CD4-positive, alpha-beta T cell (primary cell): ENCODE measurements at regions not wholly inside any gene's neighbourhood (a gene's known extent, or its start where the extent isn't known, plus 50 kb on each side); places are given as distances from the start of the nearest gene placed in this dataset.

Experiments
- ATAC-seq: fragments of 200-7000 bp; cut with Tn5 transposase; one replicate; pipeline ENCODE4 v1.10.0; 2022; ENCODE audit warnings: mild to moderate bottlenecking; ENCODE audit not compliant: poor library complexity
- CTCF ChIA-PET: fragments of 350-600 bp; sonication (Branson Sonifier 250); formaldehyde crosslinking; loops from one replicate; lab custom pipeline; 2021; ENCODE audit warnings: antibody characterized with exemption, inconsistent platforms; lab: Charles Lee
- POLR2A ChIA-PET: fragments of 350-600 bp; sonication (Branson Sonifier 250); formaldehyde crosslinking; loops from one replicate; lab custom pipeline; 2021; ENCODE audit warnings: antibody characterized with exemption, inconsistent platforms; lab: Charles Lee
- DNase-seq, 14 experiments: peaks; one replicate each; pipeline ENCODE4 v3.0.0-alpha.2; 2013 to 2020; ENCODE audit warnings: mixed read lengths in 2 of 14
- H3K27ac ChIP-seq, 2 donors: one replicate each; pipeline versions ENCODE4 v1.5.1 to v1.7.0; 2013; ENCODE audit warnings: low read length in 2 of 2, low read depth in 1 of 2, mild to moderate bottlenecking in 1 of 2
- H3K27me3 ChIP-seq, 2 experiments: 1 replicate in 1 of 2; 2 replicates in 1 of 2; pipeline versions ENCODE4 v1.6.1 to v1.7.0; 2013; ENCODE audit warnings: low read length in 2 of 2, control low read depth in 1 of 2, mild to moderate bottlenecking in 1 of 2, moderate library complexity in 1 of 2; ENCODE audit not compliant: insufficient read depth in 2 of 2, control insufficient read depth in 1 of 2
- H3K36me3 ChIP-seq: one replicate; pipeline ENCODE4 v1.6.1; 2013; ENCODE audit warnings: low read length, control low read depth; ENCODE audit not compliant: insufficient read depth
- H3K4me1 ChIP-seq: one replicate; pipeline ENCODE4 v1.6.1; 2013; ENCODE audit warnings: low read length, control low read depth; ENCODE audit not compliant: insufficient read depth
- H3K4me3 ChIP-seq: one replicate; pipeline ENCODE4 v1.5.1; 2013; ENCODE audit warnings: mild to moderate bottlenecking, low read length, moderate library complexity
- H3K9me3 ChIP-seq, 2 experiments: 1 replicate in 1 of 2; 2 replicates in 1 of 2; pipeline versions ENCODE4 v1.6.1 to v1.7.0; 2013; ENCODE audit warnings: low read length in 2 of 2, mild to moderate bottlenecking in 2 of 2, control low read depth in 1 of 2, moderate library complexity in 1 of 2; ENCODE audit not compliant: control insufficient read depth in 1 of 2, insufficient read depth in 1 of 2
- H3K27ac Mint-ChIP-seq: one replicate; pipeline ENCODE4 v1.8.0; 2020; ENCODE audit warnings: mixed read lengths
- H3K27me3 Mint-ChIP-seq: one replicate; pipeline ENCODE4 v1.8.0; 2021; ENCODE audit warnings: mixed read lengths
- H3K36me3 Mint-ChIP-seq: one replicate; pipeline ENCODE4 v1.8.0; 2021; ENCODE audit warnings: low read depth, mixed read lengths
- H3K4me1 Mint-ChIP-seq: one replicate; pipeline ENCODE4 v1.8.0; 2021; ENCODE audit warnings: low read depth, mixed read lengths
- H3K4me3 Mint-ChIP-seq: one replicate; pipeline ENCODE4 v1.8.0; 2020; ENCODE audit warnings: mild to moderate bottlenecking, mixed read lengths
- H3K9me3 Mint-ChIP-seq: one replicate; pipeline ENCODE4 v1.8.0; 2020; ENCODE audit warnings: mixed read lengths
- CTCF ChIP-seq: fragments of 200-600 bp; IDR thresholded peaks from one replicate; pipeline ENCODE4 v1.8.0; 2022; ENCODE audit warnings: antibody characterized with exemption, mild to moderate bottlenecking
- intact Hi-C, 2 experiments: fragments of 100-400 bp; cut with DNase I in 1 of 2; cut with micrococcal nuclease in 1 of 2; formaldehyde crosslinking; loops; one replicate each; pipeline versions ENCODE4 v1.15.1 to v1.9.0; 2023 to 2025; cut with DNase I, micrococcal nuclease

GRCh38 chr18:27473318-27473717 is 288.2 kb upstream of the CHST9 start:
- no peaks in the 10 kb centered on the region for H3K36me3 Mint-ChIP-seq
- H3K27ac ChIP-seq = no peak overlapping the region
- no peak overlapping the region for H3K4me3 Mint-ChIP-seq
- H3K27ac Mint-ChIP-seq = no peak overlapping the region
- no peak for TF ChIP-seq CTCF
- intact Hi-C loops = loop anchor here in 1 of 2 experiments (2.0 kb wide), 1 partner anchor 45 kb away; no protein-coding TSS in a partner anchor
- no peaks in the 10 kb centered on the region for H3K4me1 ChIP-seq
- H3K4me3 ChIP-seq = no peak overlapping the region
- ChIA-PET CTCF (no interaction called here), POLR2A (no interaction called here)
- H3K36me3 ChIP-seq = no peaks in the 10 kb centered on the region
- ATAC-seq = no peak
- peaks cover 9% of the 10 kb centered on the region for H3K9me3 Mint-ChIP-seq
- no peak for DNase-seq
- no peaks in the 10 kb centered on the region for H3K4me1 Mint-ChIP-seq
- H3K9me3 ChIP-seq = no peaks in the 10 kb centered on the region
- no peaks in the 10 kb centered on the region for H3K27me3 Mint-ChIP-seq
- no peaks in the 10 kb centered on the region for H3K27me3 ChIP-seq

GRCh38 chr18:27467073-27467472 is 282.0 kb upstream of the CHST9 start:
- no peak for DNase-seq
- Histone ChIP-seq H3K4me1 (no peaks in the 10 kb centered on the region), H3K27me3 (no peaks in the 10 kb centered on the region), H3K27ac (no peak overlapping the region), H3K36me3 (no peaks in the 10 kb centered on the region), H3K4me3 (no peak overlapping the region), H3K9me3 (no peaks in the 10 kb centered on the region)
- ATAC-seq = no peak
- no peaks in the 10 kb centered on the region for H3K27me3 Mint-ChIP-seq
- POLR2A ChIA-PET = interaction anchor here (0.7 kb wide), 1 partner anchor 118 kb away, joined by 3 read pairs; no protein-coding TSS in a partner anchor
- peaks cover 4% of the 10 kb centered on the region for H3K9me3 Mint-ChIP-seq
- TF ChIP-seq CTCF = no peak
- no peaks in the 10 kb centered on the region for H3K4me1 Mint-ChIP-seq
- intact Hi-C loops = loop anchor here in 1 of 2 experiments (10.0 kb wide), 2 partner anchors 78 to 82 kb away; no protein-coding TSS in a partner anchor
- H3K36me3 Mint-ChIP-seq = no peaks in the 10 kb centered on the region
- H3K4me3 Mint-ChIP-seq = no peak overlapping the region
- CTCF ChIA-PET = no interaction called here
- no peak overlapping the region for H3K27ac Mint-ChIP-seq

GRCh38 chr18:27461957-27462356 is 276.8 kb upstream of the CHST9 start:
- H3K4me3 Mint-ChIP-seq = no peak overlapping the region
- ChIA-PET CTCF (no interaction called here), POLR2A (no interaction called here)
- intact Hi-C loops = loop anchor here in 1 of 2 experiments (10.0 kb wide), 2 partner anchors 77 to 83 kb away; no protein-coding TSS in a partner anchor
- Histone ChIP-seq H3K4me3 (no peak overlapping the region), H3K27ac (no peak overlapping the region), H3K4me1 (no peaks in the 10 kb centered on the region), H3K27me3 (no peaks in the 10 kb centered on the region), H3K9me3 (peaks cover 0 to 5% of the 10 kb centered on the region in 2 experiments), H3K36me3 (no peaks in the 10 kb centered on the region)
- DNase-seq (no peak), ATAC-seq (no peak)
- H3K36me3 Mint-ChIP-seq = no peaks in the 10 kb centered on the region
- no peak overlapping the region for H3K27ac Mint-ChIP-seq
- H3K4me1 Mint-ChIP-seq = no peaks in the 10 kb centered on the region
- no peaks in the 10 kb centered on the region for H3K27me3 Mint-ChIP-seq
- no peak for TF ChIP-seq CTCF
- peaks cover 6% of the 10 kb centered on the region for H3K9me3 Mint-ChIP-seq
